Body of pancreas (tissue), 4 donors: ENCODE measurements at regions not wholly inside any gene's neighbourhood (a gene's known extent, or its start where the extent isn't known, plus 50 kb on each side); places are given as distances from the start of the nearest gene placed in this dataset.
"Not testable (repeated sequence)": the region's sequence is repeated elsewhere in the genome, so short reads cannot be mapped to it uniquely, and the experiment has no call there.

Source experiments
- ATAC-seq: fragments of 150-250 bp; one replicate; pipeline ENCODE4 v1.9.1; 2016
- DNase-seq, 4 donors: peaks; one replicate each; pipeline ENCODE4 v3.0.0-alpha.2; 2019
- H3K27ac ChIP-seq, 4 donors: fragments of 200-600 bp; sonication (generic); 1 replicate in 3 of 4; 2 replicates in 1 of 4; pipeline versions ENCODE4 v1.5.1 to v1.6.1; 2016 to 2019; ENCODE audit warnings: mild to moderate bottlenecking in 1 of 4, mixed read lengths in 1 of 4, moderate library complexity in 1 of 4
- H3K27me3 ChIP-seq, 2 donors: fragments of 200-600 bp; sonication (generic); one replicate each; pipeline ENCODE4 v1.6.0; 2016; ENCODE audit warnings: mild to moderate bottlenecking in 1 of 2
- H3K36me3 ChIP-seq, 2 donors: fragments of 200-600 bp; sonication (generic); replicated peaks in 1 of 2; 2 replicates each; pipeline ENCODE4 v1.5.1; 2016; ENCODE audit warnings: low read depth in 2 of 2; ENCODE audit not compliant: insufficient read depth in 1 of 2
- H3K4me1 ChIP-seq: fragments of 200-600 bp; sonication (generic); one replicate; pipeline ENCODE4 v1.6.0; 2016
- H3K4me3 ChIP-seq, 2 donors: fragments of 200-600 bp; sonication (generic); 1 replicate in 1 of 2; 2 replicates in 1 of 2; pipeline ENCODE4 v1.5.1; 2016 to 2019
- H3K9me3 ChIP-seq, 3 donors: fragments of 200-600 bp; sonication (generic); 1 replicate in 2 of 3; 2 replicates in 1 of 3; pipeline ENCODE4 v1.5.1; 2016
- POLR2A ChIP-seq, 3 donors: fragments of 450-650 bp; IDR thresholded peaks; one replicate each; pipeline ENCODE4 v1.6.1; 2016; ENCODE audit warnings: antibody characterized with exemption in 3 of 3, mild to moderate bottlenecking in 2 of 3
- WGBS, 2 donors: methylation state at CpG; one replicate each; pipeline ENCODE4 v1.1.5; 2017; 5-methylcytosine and 5-hydroxymethylcytosine counted together
- intact Hi-C: fragments of 100-400 bp; cut with DNase I; formaldehyde crosslinking; loops from one replicate; pipeline ENCODE4 v1.15.1; 2023
- TF ChIP-seq, protein P1 (sequence below), 7 experiments: fragments of 450-650 bp in 4 of 7; fragments of 200-600 bp in 3 of 7; sonication (generic) in 3 of 7; IDR thresholded peaks; one replicate each; pipeline ENCODE4 v1.5.1; 2016 to 2019; ENCODE audit warnings: antibody characterized with exemption in 7 of 7

DNA sequence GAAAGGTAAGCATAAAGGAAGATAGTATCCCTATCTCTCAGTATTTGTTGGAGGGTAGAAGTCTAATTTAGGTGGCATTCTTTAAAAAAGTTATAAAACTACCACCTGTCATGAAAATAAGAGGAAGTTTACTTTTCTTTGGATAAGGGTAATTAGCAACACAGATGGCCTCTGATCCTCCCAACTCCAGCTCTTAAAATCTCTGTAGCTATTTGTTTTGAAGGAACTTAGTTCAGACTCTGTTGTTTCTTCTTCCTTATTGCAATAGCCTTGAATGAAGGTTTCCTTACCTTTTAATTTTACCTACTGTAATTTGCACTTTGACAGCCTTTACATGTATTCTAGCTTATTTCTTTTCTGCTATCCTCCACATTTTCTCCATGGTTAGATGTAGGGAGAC, 1261.3 kb downstream of the RAPGEF2 start:
- intact Hi-C loops: no loop called here
- no peaks in the 10 kb centered on the region for H3K9me3 ChIP-seq
- H3K27me3 ChIP-seq: no peaks in the 10 kb centered on the region
- no peak overlapping the region for H3K27ac ChIP-seq
- H3K4me3 ChIP-seq: no peak overlapping the region
- no peaks in the 10 kb centered on the region for H3K36me3 ChIP-seq
- DNase-seq: no peak
- no peak for TF ChIP-seq POLR2A (IDR thresholded peaks at IDR 0.05)
- TF ChIP-seq, protein P1, sequence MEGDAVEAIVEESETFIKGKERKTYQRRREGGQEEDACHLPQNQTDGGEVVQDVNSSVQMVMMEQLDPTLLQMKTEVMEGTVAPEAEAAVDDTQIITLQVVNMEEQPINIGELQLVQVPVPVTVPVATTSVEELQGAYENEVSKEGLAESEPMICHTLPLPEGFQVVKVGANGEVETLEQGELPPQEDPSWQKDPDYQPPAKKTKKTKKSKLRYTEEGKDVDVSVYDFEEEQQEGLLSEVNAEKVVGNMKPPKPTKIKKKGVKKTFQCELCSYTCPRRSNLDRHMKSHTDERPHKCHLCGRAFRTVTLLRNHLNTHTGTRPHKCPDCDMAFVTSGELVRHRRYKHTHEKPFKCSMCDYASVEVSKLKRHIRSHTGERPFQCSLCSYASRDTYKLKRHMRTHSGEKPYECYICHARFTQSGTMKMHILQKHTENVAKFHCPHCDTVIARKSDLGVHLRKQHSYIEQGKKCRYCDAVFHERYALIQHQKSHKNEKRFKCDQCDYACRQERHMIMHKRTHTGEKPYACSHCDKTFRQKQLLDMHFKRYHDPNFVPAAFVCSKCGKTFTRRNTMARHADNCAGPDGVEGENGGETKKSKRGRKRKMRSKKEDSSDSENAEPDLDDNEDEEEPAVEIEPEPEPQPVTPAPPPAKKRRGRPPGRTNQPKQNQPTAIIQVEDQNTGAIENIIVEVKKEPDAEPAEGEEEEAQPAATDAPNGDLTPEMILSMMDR (IDR thresholded peaks at IDR 0.05): no peak
- no peak for ATAC-seq
- no peaks in the 10 kb centered on the region for H3K4me1 ChIP-seq

DNA sequence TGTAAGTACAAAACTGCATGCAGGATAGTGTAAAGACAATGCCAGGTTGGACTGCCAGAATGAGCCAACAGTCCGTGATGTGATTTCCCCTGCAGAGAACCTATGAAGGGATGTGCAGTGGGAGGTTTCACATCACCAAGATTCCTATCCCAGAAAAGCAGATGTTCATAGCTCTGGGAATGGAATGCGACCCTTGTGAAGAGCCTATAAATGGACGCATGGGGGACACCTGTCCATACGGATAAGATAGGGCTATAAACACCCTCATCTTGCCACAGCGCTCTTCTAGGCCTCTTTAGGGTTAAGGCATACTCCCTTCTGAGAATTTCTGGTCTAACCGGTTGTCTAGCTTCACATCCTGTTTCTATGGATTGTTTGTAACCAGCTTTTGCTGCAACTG, 1261.8 kb downstream of the RAPGEF2 start:
- DNase-seq, H3K4me1 ChIP-seq, ATAC-seq, H3K27me3 ChIP-seq, H3K9me3 ChIP-seq, H3K27ac ChIP-seq, intact Hi-C loops, H3K36me3 ChIP-seq, H3K4me3 ChIP-seq: not testable (repeated sequence)
- 61 to 69% methylated on average over 5 to 6 of the region's 6 CpGs for WGBS, 2 donors

DNA sequence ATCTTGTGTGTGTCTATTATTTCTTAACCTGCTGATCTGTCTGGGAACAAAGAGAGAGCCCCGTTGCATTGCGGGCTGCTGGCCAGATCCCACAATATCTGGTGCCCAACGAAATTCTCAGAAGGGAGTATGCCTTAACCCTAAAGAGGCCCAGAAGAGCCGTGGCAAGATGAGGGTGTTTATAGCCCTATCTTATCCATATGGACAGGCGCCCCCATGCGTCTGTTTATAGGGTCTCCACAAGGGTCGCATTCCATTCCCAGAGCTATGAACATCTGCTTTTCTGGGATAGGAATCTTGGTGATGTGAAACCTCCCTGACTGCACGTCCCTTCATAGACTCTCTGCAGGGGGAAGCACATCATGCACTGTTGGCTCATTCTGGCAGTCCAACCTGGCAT, 1262.5 kb downstream of the RAPGEF2 start:
- H3K9me3 ChIP-seq, intact Hi-C loops, H3K36me3 ChIP-seq, H3K27ac ChIP-seq, ATAC-seq, H3K27me3 ChIP-seq, DNase-seq, H3K4me3 ChIP-seq, H3K4me1 ChIP-seq: not testable (repeated sequence)
- 59 to 70% methylated on average over 7 to 8 of the region's 8 CpGs for WGBS, 2 donors

DNA sequence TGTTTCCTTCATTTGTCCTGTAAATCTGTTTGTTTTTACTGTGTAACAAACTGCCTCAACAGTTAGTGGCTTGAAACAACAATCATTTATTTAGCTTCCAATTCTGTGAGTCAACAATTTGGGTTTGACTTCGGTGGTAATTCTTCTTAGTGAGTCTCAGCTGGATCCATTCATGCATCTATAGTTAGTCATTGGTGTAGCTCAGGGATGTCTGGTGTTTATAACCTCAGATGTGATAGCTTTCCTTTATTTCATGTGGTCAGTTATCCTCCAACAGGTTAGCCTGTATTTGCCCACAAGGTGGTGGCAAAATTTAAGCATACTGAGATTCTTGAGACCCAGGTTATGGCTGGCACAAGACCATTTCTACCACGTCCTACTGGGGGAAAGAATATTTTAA, 1267.2 kb downstream of the RAPGEF2 start:
- H3K27me3 ChIP-seq: no peaks in the 10 kb centered on the region
- DNase-seq: no peak
- TF ChIP-seq POLR2A (IDR thresholded peaks at IDR 0.05): no peak
- H3K27ac ChIP-seq: no peak overlapping the region
- no peaks in the 10 kb centered on the region for H3K4me1 ChIP-seq
- no peaks in the 10 kb centered on the region for H3K36me3 ChIP-seq
- H3K9me3 ChIP-seq: no peaks in the 10 kb centered on the region
- intact Hi-C loops: no loop called here
- no peak for ATAC-seq
- WGBS, 2 donors: 63 to 66% methylated on average over 2 of the region's 2 CpGs
- H3K4me3 ChIP-seq: no peak overlapping the region

DNA sequence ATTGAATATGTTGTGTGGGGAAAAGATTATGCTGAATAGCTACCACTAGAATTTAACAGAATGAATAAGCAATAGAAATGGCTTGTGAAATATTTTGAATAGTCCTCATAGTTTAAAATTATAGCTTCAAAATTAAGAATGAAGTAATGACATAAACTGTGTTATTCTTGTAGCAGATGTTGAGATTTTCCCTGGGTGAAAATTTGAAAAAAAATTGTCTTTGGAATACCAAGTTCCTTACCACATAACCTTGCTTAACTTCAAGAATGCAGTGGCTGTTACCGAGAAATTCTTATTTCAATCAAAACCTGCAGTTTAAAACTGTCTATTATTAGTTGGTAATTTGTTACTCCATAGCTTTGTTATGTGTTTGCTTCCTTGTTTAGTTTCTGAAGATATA, 1268.6 kb downstream of the RAPGEF2 start:
- H3K4me1 ChIP-seq: no peaks in the 10 kb centered on the region
- H3K27ac ChIP-seq: no peak overlapping the region
- no peaks in the 10 kb centered on the region for H3K36me3 ChIP-seq
- H3K27me3 ChIP-seq: no peaks in the 10 kb centered on the region
- intact Hi-C loops: no loop called here
- no peak overlapping the region for H3K4me3 ChIP-seq
- H3K9me3 ChIP-seq: no peaks in the 10 kb centered on the region
- DNase-seq: no peak
- ATAC-seq: no peak
- TF ChIP-seq, protein P1 (IDR thresholded peaks at IDR 0.05): no peak
- no peak for TF ChIP-seq POLR2A (IDR thresholded peaks at IDR 0.05)
- 89 to 93% methylated on average over 1 of the region's 1 CpG for WGBS, 2 donors

DNA sequence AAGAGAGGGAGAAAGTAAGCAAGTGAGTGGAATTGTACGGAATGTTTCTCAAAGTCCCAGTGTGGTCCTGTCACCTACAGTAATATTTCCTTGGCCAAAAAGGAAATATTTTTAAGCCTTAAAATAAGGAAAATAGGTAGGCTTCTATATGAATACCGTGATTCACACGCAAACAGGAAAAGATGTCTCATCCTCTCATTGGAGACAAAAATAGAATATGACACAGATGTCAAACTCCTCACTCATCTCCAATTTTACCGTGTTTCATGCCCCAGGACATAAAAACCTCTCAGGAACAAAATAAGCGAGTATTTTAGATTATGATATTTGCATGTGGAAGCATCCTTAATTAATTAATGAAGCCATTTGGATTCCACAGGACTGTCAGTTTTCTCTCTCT, 1269.5 kb downstream of the RAPGEF2 start:
- no peaks in the 10 kb centered on the region for H3K27me3 ChIP-seq
- ATAC-seq (no peak), DNase-seq (no peak)
- 82 to 94% methylated on average over 5 of the region's 5 CpGs for WGBS, 2 donors
- no peak overlapping the region for H3K27ac ChIP-seq
- H3K4me1 ChIP-seq: no peaks in the 10 kb centered on the region
- intact Hi-C loops: no loop called here
- TF ChIP-seq, protein P1 (IDR thresholded peaks at IDR 0.05): no peak
- no peak for TF ChIP-seq POLR2A (IDR thresholded peaks at IDR 0.05)
- no peaks in the 10 kb centered on the region for H3K36me3 ChIP-seq
- H3K9me3 ChIP-seq: no peaks in the 10 kb centered on the region
- H3K4me3 ChIP-seq: no peak overlapping the region
